Heart right ventricle (tissue), 16 donors: ENCODE measurements at regions not wholly inside any gene's neighbourhood (a gene's known extent, or its start where the extent isn't known, plus 50 kb on each side); places are given as distances from the start of the nearest gene placed in this dataset.

Experiments
- ATAC-seq, 8 donors: fragments of 200-7000 bp; cut with Tn5 transposase; one replicate each; pipeline ENCODE4 v1.9.1; 2020; ENCODE audit warnings: mild to moderate bottlenecking in 8 of 8, moderate library complexity in 8 of 8, moderate number of reproducible peaks in 1 of 8
- DNase-seq, 2 donors: peaks; one replicate each; pipeline ENCODE4 v3.0.0-alpha.2; 2020
- H3K27ac ChIP-seq, 10 donors: fragments of 200-600 bp; sonication (generic) in 2 of 10; one replicate each; pipeline versions ENCODE4 v1.5.0 to v1.8.0; 2020 to 2022; ENCODE audit warnings: mild to moderate bottlenecking in 3 of 10
- H3K27me3 ChIP-seq, 7 donors: fragments of 200-600 bp; one replicate each; pipeline ENCODE4 v1.8.0; 2021 to 2022; ENCODE audit warnings: mild to moderate bottlenecking in 2 of 7
- H3K36me3 ChIP-seq, 9 donors: fragments of 200-600 bp; sonication (generic) in 1 of 9; one replicate each; pipeline versions ENCODE4 v1.5.0 to v1.8.0; 2020 to 2022; ENCODE audit warnings: mild to moderate bottlenecking in 2 of 9
- H3K4me1 ChIP-seq, 9 donors: fragments of 200-600 bp; sonication (generic) in 1 of 9; one replicate each; pipeline versions ENCODE4 v1.5.0 to v1.8.0; 2020 to 2022; ENCODE audit warnings: mild to moderate bottlenecking in 4 of 9
- H3K4me3 ChIP-seq, 10 donors: fragments of 200-600 bp; sonication (generic) in 2 of 10; one replicate each; pipeline versions ENCODE4 v1.5.0 to v1.8.0; 2020 to 2022; ENCODE audit warnings: mild to moderate bottlenecking in 7 of 10, moderate library complexity in 2 of 10
- H3K9me3 ChIP-seq, 11 donors: fragments of 200-600 bp in 10 of 11; sonication (generic) in 2 of 11; one replicate each; pipeline versions ENCODE4 v1.5.0 to v1.8.0; 2013 to 2022; ENCODE audit warnings: mild to moderate bottlenecking in 2 of 11, control low read depth in 1 of 11, moderate library complexity in 1 of 11
- CTCF ChIP-seq, 9 donors: fragments of 200-600 bp; sonication (generic) in 2 of 9; IDR thresholded peaks; one replicate each; pipeline versions ENCODE4 v1.5.0 to v1.8.0; 2021 to 2022; ENCODE audit warnings: antibody characterized with exemption in 9 of 9, mild to moderate bottlenecking in 5 of 9, moderate library complexity in 1 of 9
- WGBS, 2 donors: extraction: QIAGEN DNeasy Blood & Tissue Kit; methylation state at CpG; one replicate each; pipeline ENCODE4 v1.1.7; 2013; ENCODE audit warnings: inconsistent platforms in 1 of 2; 5-methylcytosine and 5-hydroxymethylcytosine counted together
- intact Hi-C, 10 donors: fragments of 100-400 bp; cut with DNase I; formaldehyde crosslinking; loops; one replicate each; pipeline versions ENCODE4 v1.11.1 to v1.14.2; 2022
- donor health status: Arrhythmogenic right ventricular cardiomyopathy.
- donor health status: ischemic (EF 13 %, LVEDD 7.1; RV severe dilation, severe dysfunction).
- donor health status: healthy with polysubstance abuse.
- donor health status: DM: no; HTN: yes; CAD: no.
- donor health status: DM: no; HTN: no; CAD: no.
- donor health status: ischemic (EF 25% LVEDD 6.9; RV normal size, moderate dysfunction).
- donor health status: ischemic (EF 25% LVEDD 5.7; RV mildly dilated, moderate dysfunction).
- donor health status: healthy.
- donor health status: DM: yes; HTN: yes; CAD: no.
- donor health status: Ischemic cardiomyopathy.
- donor health status: ischemic (EF 35%, LVEDD 5.7; RV mildly dilated, moderate dysfunction).
- donor health status: nonischemic (EF 11% LVEDD 7.7; RV severe dilation, severe dysfunction).
- donor health status: DM: yes; HTN: yes; CAD: no.
- donor health status: PGD.
- donor health status: ischemic (EF 29% LVEDD 5.4; RV normal size, mild dysfunction).
- donor health status: nonischemic (EF 23%, LVEDD 6.1; RV moderate dilation, normal function).

GRCh38 chr11:97574976-97575665, 1185.3 kb downstream of the JRKL start:
- no peak overlapping the region for H3K27ac ChIP-seq
- ATAC-seq = no peak
- intact Hi-C loops = no loop called here
- H3K9me3 ChIP-seq = peaks cover 0 to 7% (median 0%) of the 10 kb centered on the region in 11 donors
- H3K36me3 ChIP-seq = no peaks in the 10 kb centered on the region
- H3K27me3 ChIP-seq = no peaks in the 10 kb centered on the region
- H3K4me3 ChIP-seq = no peak overlapping the region
- no peak for TF ChIP-seq CTCF (IDR thresholded peaks at IDR 0.05)
- WGBS, 2 donors = 94 to 99% methylated on average over 3 of the region's 3 CpGs
- no peaks in the 10 kb centered on the region for H3K4me1 ChIP-seq
- no peak for DNase-seq

GRCh38 chr11:97607291-97608000, 1217.6 kb downstream of the JRKL start:
- Histone ChIP-seq H3K4me3 (no peak overlapping the region), H3K27me3 (no peaks in the 10 kb centered on the region), H3K9me3 (peaks cover 0 to 32% (median 3%) of the 10 kb centered on the region in 11 donors), H3K36me3 (no peaks in the 10 kb centered on the region), H3K4me1 (no peaks in the 10 kb centered on the region), H3K27ac (no peak overlapping the region)
- no peak for TF ChIP-seq CTCF (IDR thresholded peaks at IDR 0.05)
- ATAC-seq = no peak
- WGBS, 2 donors = 66 to 83% methylated on average over 3 of the region's 3 CpGs
- DNase-seq = no peak
- intact Hi-C loops = no loop called here

- Histone ChIP-seq H3K27me3 (no peaks in the 10 kb centered on the region), H3K4me3 (no peak overlapping the region), H3K4me1 (no peaks in the 10 kb centered on the region), H3K36me3 (no peaks in the 10 kb centered on the region), H3K9me3 (peaks cover 0 to 32% (median 3%) of the 10 kb centered on the region in 11 donors), H3K27ac (no peak overlapping the region)
- 63 to 64% methylated on average over 4 of the region's 4 CpGs for WGBS, 2 donors
- DNase-seq (no peak), ATAC-seq (no peak)
- intact Hi-C loops = no loop called here
- TF ChIP-seq CTCF (IDR thresholded peaks at IDR 0.05) = no peak
Observed at GRCh38 chr11:97610000-97610399, 1220.2 kb downstream of the JRKL start.

GRCh38 chr11:97610854-97611253, 1221.0 kb downstream of the JRKL start:
- H3K4me1 ChIP-seq = no peaks in the 10 kb centered on the region
- intact Hi-C loops = no loop called here
- no peak for TF ChIP-seq CTCF (IDR thresholded peaks at IDR 0.05)
- peaks cover 0 to 35% (median 3%) of the 10 kb centered on the region in 11 donors for H3K9me3 ChIP-seq
- DNase-seq (no peak), ATAC-seq (no peak)
- H3K27ac ChIP-seq = no peak overlapping the region
- 92 to 96% methylated on average over 5 of the region's 5 CpGs for WGBS, 2 donors
- H3K4me3 ChIP-seq = no peak overlapping the region
- no peaks in the 10 kb centered on the region for H3K27me3 ChIP-seq
- no peaks in the 10 kb centered on the region for H3K36me3 ChIP-seq
